ENCODE measurements at regions not wholly inside any gene's neighbourhood (a gene's known extent, or its start where the extent isn't known, plus 50 kb on each side); places are given as distances from the start of the nearest gene placed in this dataset.

DNA sequence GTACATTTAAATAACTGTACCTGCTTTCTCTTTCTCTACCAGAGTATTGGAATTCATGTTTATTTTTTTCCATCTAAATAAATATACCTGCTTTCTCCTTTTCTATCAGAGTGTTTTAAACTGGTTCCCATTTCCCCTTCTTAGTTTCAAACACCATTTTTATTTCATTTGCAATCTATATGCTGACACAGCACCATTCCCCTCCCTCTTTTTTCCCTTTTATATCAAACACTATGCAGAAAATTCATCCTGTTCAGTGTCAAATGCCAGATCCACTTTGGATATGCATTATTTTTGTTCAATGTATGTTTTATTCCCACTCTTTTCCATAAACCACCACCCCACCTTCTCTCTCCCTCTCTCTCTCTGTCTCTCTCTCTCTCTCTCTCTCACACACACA lies 85.8 kb upstream of the ST6GALNAC5 start:
- TF ChIP-seq, protein P1, sequence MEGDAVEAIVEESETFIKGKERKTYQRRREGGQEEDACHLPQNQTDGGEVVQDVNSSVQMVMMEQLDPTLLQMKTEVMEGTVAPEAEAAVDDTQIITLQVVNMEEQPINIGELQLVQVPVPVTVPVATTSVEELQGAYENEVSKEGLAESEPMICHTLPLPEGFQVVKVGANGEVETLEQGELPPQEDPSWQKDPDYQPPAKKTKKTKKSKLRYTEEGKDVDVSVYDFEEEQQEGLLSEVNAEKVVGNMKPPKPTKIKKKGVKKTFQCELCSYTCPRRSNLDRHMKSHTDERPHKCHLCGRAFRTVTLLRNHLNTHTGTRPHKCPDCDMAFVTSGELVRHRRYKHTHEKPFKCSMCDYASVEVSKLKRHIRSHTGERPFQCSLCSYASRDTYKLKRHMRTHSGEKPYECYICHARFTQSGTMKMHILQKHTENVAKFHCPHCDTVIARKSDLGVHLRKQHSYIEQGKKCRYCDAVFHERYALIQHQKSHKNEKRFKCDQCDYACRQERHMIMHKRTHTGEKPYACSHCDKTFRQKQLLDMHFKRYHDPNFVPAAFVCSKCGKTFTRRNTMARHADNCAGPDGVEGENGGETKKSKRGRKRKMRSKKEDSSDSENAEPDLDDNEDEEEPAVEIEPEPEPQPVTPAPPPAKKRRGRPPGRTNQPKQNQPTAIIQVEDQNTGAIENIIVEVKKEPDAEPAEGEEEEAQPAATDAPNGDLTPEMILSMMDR (IDR thresholded peaks at IDR 0.05), result no peak
- TF ChIP-seq POLR2A (IDR thresholded peaks at IDR 0.05), result no peak
